SK-N-SH treated with all-trans-retinoic acid at 6 μM for 48 hours (cell line): ENCODE measurements at regions not wholly inside any gene's neighbourhood (a gene's known extent, or its start where the extent isn't known, plus 50 kb on each side); places are given as distances from the start of the nearest gene placed in this dataset.

Source experiments
- ATAC-seq: fragments of 200-7000 bp; cut with Tn5 transposase; 3 replicates; pipeline ENCODE4 v1.9.1; 2020; ENCODE audit warnings: mild to moderate bottlenecking, moderate library complexity
- ARNTL ChIP-seq: fragments of 450-650 bp; formaldehyde crosslinking; IDR thresholded peaks from 2 replicates; pipeline ENCODE4 v1.5.0; 2020; ENCODE audit warnings: low read depth, mild to moderate bottlenecking, moderate library complexity, borderline replicate concordance
- BACH2 ChIP-seq: fragments of 250-450 bp; sonication (Bioruptor Pico); IDR thresholded peaks from 2 replicates; pipeline ENCODE4 v1.9.0; 2021; ENCODE audit warnings: mild to moderate bottlenecking, borderline replicate concordance
- CSDC2 ChIP-seq: fragments of 250-450 bp; sonication (Bioruptor Pico); IDR thresholded peaks from 2 replicates; pipeline ENCODE4 v1.5.0; 2020; ENCODE audit warnings: mild to moderate bottlenecking, moderate library complexity
- ESRRG ChIP-seq: fragments of 250-450 bp; sonication (Bioruptor Pico); IDR thresholded peaks from 2 replicates; pipeline ENCODE4 v1.6.1; 2021; ENCODE audit warnings: mild to moderate bottlenecking
- GLIS3 ChIP-seq: fragments of 250-450 bp; sonication (Bioruptor Pico); IDR thresholded peaks from 2 replicates; pipeline ENCODE4 v1.5.0; 2020; ENCODE audit warnings: mild to moderate bottlenecking, moderate library complexity
- ISL1 ChIP-seq: fragments of 250-450 bp; sonication (Bioruptor Pico); IDR thresholded peaks from 2 replicates; pipeline ENCODE4 v2.1.2; 2022; ENCODE audit warnings: mild to moderate bottlenecking, moderate library complexity
- PPARA ChIP-seq: fragments of 250-450 bp; sonication (Bioruptor Pico); IDR thresholded peaks from 2 replicates; pipeline ENCODE4 v1.5.0; 2020; ENCODE audit warnings: mild to moderate bottlenecking, borderline replicate concordance
- RARB ChIP-seq: fragments of 250-450 bp; sonication (Bioruptor Pico); IDR thresholded peaks from 2 replicates; pipeline ENCODE4 v1.8.0; 2021; ENCODE audit warnings: mild to moderate bottlenecking, moderate library complexity
- SNAI2 ChIP-seq: fragments of 250-450 bp; sonication (Bioruptor Pico); IDR thresholded peaks from 2 replicates; pipeline ENCODE4 v1.5.0; 2020; ENCODE audit warnings: mild to moderate bottlenecking, moderate library complexity
- TCF4 ChIP-seq: fragments of 250-450 bp; sonication (Bioruptor Pico); IDR thresholded peaks from 2 replicates; pipeline ENCODE4 v1.8.0; 2021; ENCODE audit warnings: mild to moderate bottlenecking, moderate library complexity, borderline replicate concordance
- TOX ChIP-seq: fragments of 250-450 bp; sonication (Bioruptor Pico); IDR thresholded peaks from 2 replicates; pipeline ENCODE4 v1.8.0; 2021; ENCODE audit warnings: mild to moderate bottlenecking, moderate library complexity, borderline replicate concordance
- ZFP30 ChIP-seq: fragments of 450-650 bp; formaldehyde crosslinking; IDR thresholded peaks from 2 replicates; pipeline ENCODE4 v1.5.0; 2022; ENCODE audit warnings: mild to moderate bottlenecking, moderate library complexity
- ZNF565 ChIP-seq: fragments of 450-650 bp; formaldehyde crosslinking; conservative IDR thresholded peaks from 2 replicates; pipeline ENCODE4 v1.5.0; 2020; ENCODE audit warnings: low read depth, mild to moderate bottlenecking, moderate library complexity
- ZNF70 ChIP-seq: fragments of 450-650 bp; formaldehyde crosslinking; IDR thresholded peaks from 2 replicates; pipeline ENCODE4 v1.5.0; 2020; ENCODE audit warnings: mild to moderate bottlenecking, moderate library complexity
- TF ChIP-seq, protein P1 (sequence below): fragments of 250-450 bp; sonication (Bioruptor Pico); IDR thresholded peaks from 2 replicates; pipeline ENCODE4 v1.8.0; 2020; ENCODE audit warnings: mild to moderate bottlenecking, moderate library complexity, borderline replicate concordance
- TF ChIP-seq, protein P2 (sequence below): fragments of 250-450 bp; sonication (Bioruptor Pico); IDR thresholded peaks from 2 replicates; pipeline ENCODE4 v1.5.1; 2021; ENCODE audit warnings: mild to moderate bottlenecking, moderate library complexity
- TF ChIP-seq, protein P3 (sequence below): fragments of 250-450 bp; sonication (Bioruptor Pico); IDR thresholded peaks from 2 replicates; pipeline ENCODE4 v1.5.1; 2020; ENCODE audit warnings: low read depth, mild to moderate bottlenecking, moderate library complexity
- TF ChIP-seq, protein P4 (sequence below): fragments of 250-450 bp; sonication (Bioruptor Pico); IDR thresholded peaks from 2 replicates; pipeline ENCODE4 v1.8.0; 2021; ENCODE audit warnings: low read depth, mild to moderate bottlenecking, moderate library complexity, borderline replicate concordance
- TF ChIP-seq, protein P5 (sequence below): fragments of 250-450 bp; sonication (Bioruptor Pico); IDR thresholded peaks from 2 replicates; pipeline ENCODE4 v1.5.0; 2020; ENCODE audit warnings: mild to moderate bottlenecking, moderate library complexity

DNA sequence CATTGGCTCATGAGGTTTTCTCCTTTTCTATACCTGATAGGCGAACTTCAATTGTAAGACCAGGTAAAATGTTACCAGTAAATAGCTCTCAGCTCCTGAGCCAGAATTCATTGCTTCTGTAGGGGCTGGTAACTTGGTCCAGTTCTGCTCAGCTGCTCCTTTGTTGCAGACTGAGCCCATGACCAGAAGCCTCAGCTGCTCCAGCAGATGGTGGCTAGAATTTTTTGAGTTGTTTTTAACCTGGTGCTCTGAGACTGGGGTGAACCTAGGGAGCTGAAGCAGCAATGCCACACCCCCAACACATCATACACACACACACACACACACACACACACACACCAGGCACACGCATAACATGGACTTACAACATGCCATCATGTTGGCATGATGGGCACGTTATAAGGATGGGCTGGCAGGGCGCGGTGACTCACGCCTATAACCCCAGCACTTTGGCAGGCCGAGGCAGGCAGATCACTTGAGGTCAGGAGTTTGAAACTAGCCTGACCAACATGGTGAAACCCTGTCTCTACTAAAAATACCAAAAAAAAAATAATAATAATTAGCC is 103.1 kb downstream of the QRSL1 start:
- no peak for ATAC-seq
- TF ChIP-seq RARB (CRISPR knock-in tag) (no peak), PPARA (CRISPR knock-in tag) (no peak), SNAI2 (no peak), CSDC2 (no peak), BACH2 (CRISPR knock-in tag) (no peak), ISL1 (CRISPR knock-in tag) (no peak), ZNF565 (CRISPR knock-in tag) (no peak)
- TF ChIP-seq, protein P1, sequence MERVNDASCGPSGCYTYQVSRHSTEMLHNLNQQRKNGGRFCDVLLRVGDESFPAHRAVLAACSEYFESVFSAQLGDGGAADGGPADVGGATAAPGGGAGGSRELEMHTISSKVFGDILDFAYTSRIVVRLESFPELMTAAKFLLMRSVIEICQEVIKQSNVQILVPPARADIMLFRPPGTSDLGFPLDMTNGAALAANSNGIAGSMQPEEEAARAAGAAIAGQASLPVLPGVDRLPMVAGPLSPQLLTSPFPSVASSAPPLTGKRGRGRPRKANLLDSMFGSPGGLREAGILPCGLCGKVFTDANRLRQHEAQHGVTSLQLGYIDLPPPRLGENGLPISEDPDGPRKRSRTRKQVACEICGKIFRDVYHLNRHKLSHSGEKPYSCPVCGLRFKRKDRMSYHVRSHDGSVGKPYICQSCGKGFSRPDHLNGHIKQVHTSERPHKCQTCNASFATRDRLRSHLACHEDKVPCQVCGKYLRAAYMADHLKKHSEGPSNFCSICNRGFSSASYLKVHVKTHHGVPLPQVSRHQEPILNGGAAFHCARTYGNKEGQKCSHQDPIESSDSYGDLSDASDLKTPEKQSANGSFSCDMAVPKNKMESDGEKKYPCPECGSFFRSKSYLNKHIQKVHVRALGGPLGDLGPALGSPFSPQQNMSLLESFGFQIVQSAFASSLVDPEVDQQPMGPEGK (CRISPR knock-in tag): no peak
- TF ChIP-seq, protein P2, sequence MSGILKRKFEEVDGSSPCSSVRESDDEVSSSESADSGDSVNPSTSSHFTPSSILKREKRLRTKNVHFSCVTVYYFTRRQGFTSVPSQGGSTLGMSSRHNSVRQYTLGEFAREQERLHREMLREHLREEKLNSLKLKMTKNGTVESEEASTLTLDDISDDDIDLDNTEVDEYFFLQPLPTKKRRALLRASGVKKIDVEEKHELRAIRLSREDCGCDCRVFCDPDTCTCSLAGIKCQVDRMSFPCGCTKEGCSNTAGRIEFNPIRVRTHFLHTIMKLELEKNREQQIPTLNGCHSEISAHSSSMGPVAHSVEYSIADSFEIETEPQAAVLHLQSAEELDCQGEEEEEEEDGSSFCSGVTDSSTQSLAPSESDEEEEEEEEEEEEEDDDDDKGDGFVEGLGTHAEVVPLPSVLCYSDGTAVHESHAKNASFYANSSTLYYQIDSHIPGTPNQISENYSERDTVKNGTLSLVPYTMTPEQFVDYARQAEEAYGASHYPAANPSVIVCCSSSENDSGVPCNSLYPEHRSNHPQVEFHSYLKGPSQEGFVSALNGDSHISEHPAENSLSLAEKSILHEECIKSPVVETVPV: no peak

DNA sequence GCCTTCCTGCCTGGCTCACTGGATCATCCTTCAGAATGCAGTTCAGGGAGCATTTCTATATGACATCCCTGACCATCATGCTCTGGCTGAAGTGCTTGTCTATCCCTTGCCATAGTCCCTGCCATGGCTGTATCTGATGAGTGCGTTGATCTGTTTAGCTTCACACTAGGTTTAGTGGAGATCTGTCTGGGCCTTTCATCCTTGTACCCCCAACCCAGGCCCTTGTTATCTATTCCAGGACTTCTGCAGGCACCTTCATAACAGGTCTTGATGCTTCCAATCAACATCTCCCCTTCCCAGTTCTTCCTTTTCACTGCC is 102.4 kb downstream of the QRSL1 start:
- TF ChIP-seq ISL1 (CRISPR knock-in tag) (no peak), ZFP30 (CRISPR knock-in tag) (no peak), ZNF70 (CRISPR knock-in tag) (no peak), ARNTL (CRISPR knock-in tag) (no peak), TCF4 (CRISPR knock-in tag) (no peak), TOX (CRISPR knock-in tag) (no peak), ZNF565 (CRISPR knock-in tag) (no peak), GLIS3 (CRISPR knock-in tag) (no peak), BACH2 (CRISPR knock-in tag) (no peak), ESRRG (CRISPR knock-in tag) (no peak)
- TF ChIP-seq, protein P3, sequence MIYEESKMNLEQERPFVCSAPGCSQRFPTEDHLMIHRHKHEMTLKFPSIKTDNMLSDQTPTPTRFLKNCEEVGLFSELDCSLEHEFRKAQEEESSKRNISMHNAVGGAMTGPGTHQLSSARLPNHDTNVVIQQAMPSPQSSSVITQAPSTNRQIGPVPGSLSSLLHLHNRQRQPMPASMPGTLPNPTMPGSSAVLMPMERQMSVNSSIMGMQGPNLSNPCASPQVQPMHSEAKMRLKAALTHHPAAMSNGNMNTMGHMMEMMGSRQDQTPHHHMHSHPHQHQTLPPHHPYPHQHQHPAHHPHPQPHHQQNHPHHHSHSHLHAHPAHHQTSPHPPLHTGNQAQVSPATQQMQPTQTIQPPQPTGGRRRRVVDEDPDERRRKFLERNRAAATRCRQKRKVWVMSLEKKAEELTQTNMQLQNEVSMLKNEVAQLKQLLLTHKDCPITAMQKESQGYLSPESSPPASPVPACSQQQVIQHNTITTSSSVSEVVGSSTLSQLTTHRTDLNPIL (CRISPR knock-in tag): no peak
- TF ChIP-seq, protein P1 (CRISPR knock-in tag): no peak
- TF ChIP-seq, protein P4, sequence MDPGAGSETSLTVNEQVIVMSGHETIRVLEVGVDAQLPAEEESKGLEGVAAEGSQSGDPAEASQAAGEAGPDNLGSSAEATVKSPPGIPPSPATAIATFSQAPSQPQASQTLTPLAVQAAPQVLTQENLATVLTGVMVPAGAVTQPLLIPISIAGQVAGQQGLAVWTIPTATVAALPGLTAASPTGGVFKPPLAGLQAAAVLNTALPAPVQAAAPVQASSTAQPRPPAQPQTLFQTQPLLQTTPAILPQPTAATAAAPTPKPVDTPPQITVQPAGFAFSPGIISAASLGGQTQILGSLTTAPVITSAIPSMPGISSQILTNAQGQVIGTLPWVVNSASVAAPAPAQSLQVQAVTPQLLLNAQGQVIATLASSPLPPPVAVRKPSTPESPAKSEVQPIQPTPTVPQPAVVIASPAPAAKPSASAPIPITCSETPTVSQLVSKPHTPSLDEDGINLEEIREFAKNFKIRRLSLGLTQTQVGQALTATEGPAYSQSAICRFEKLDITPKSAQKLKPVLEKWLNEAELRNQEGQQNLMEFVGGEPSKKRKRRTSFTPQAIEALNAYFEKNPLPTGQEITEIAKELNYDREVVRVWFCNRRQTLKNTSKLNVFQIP (CRISPR knock-in tag): no peak
- TF ChIP-seq, protein P5, sequence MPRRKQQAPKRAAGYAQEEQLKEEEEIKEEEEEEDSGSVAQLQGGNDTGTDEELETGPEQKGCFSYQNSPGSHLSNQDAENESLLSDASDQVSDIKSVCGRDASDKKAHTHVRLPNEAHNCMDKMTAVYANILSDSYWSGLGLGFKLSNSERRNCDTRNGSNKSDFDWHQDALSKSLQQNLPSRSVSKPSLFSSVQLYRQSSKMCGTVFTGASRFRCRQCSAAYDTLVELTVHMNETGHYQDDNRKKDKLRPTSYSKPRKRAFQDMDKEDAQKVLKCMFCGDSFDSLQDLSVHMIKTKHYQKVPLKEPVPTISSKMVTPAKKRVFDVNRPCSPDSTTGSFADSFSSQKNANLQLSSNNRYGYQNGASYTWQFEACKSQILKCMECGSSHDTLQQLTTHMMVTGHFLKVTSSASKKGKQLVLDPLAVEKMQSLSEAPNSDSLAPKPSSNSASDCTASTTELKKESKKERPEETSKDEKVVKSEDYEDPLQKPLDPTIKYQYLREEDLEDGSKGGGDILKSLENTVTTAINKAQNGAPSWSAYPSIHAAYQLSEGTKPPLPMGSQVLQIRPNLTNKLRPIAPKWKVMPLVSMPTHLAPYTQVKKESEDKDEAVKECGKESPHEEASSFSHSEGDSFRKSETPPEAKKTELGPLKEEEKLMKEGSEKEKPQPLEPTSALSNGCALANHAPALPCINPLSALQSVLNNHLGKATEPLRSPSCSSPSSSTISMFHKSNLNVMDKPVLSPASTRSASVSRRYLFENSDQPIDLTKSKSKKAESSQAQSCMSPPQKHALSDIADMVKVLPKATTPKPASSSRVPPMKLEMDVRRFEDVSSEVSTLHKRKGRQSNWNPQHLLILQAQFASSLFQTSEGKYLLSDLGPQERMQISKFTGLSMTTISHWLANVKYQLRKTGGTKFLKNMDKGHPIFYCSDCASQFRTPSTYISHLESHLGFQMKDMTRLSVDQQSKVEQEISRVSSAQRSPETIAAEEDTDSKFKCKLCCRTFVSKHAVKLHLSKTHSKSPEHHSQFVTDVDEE (CRISPR knock-in tag): no peak

More for the DNA sequence above, 102.4 kb downstream of the QRSL1 start:
- no peak for ATAC-seq
